H9 (cell line): ENCODE measurements at regions not wholly inside any gene's neighbourhood (a gene's known extent, or its start where the extent isn't known, plus 50 kb on each side); places are given as distances from the start of the nearest gene placed in this dataset.

Experiments
- DNase-seq: peaks from one replicate; pipeline ENCODE4 v3.0.0-alpha.2; 2017
- H2AFZ ChIP-seq: one replicate; pipeline ENCODE4 v1.6.1; 2013; ENCODE audit warnings: mild to moderate bottlenecking, low read length, control low read depth, moderate library complexity
- H2AK5ac ChIP-seq: 2 replicates; pipeline ENCODE4 v1.6.1; 2013; ENCODE audit warnings: low read length, control low read depth, mixed read lengths; ENCODE audit not compliant: insufficient read length
- H2BK120ac ChIP-seq: one replicate; pipeline ENCODE4 v1.6.1; 2013; ENCODE audit warnings: low read depth, mild to moderate bottlenecking, low read length, control low read depth, inconsistent platforms; ENCODE audit not compliant: poor library complexity, severe bottlenecking
- H2BK12ac ChIP-seq: 2 replicates; pipeline ENCODE4 v1.6.1; 2013; ENCODE audit warnings: low read length, control low read depth, mixed read lengths, low read depth; ENCODE audit not compliant: insufficient read length
- H2BK15ac ChIP-seq: 2 replicates; pipeline ENCODE4 v1.6.1; 2013; ENCODE audit warnings: low read depth, low read length, control low read depth
- H2BK20ac ChIP-seq: one replicate; pipeline ENCODE4 v1.6.1; 2013; ENCODE audit warnings: low read depth, mild to moderate bottlenecking, low read length, control low read depth, inconsistent platforms; ENCODE audit not compliant: poor library complexity, severe bottlenecking
- H2BK5ac ChIP-seq: 2 replicates; pipeline ENCODE4 v1.6.1; 2013; ENCODE audit warnings: low read length, control low read depth, mixed read lengths; ENCODE audit not compliant: insufficient read length
- H3K14ac ChIP-seq: 2 replicates; pipeline ENCODE4 v1.6.1; 2013; ENCODE audit warnings: low read length, control low read depth; ENCODE audit not compliant: insufficient read depth
- H3K18ac ChIP-seq: 2 replicates; pipeline ENCODE4 v1.6.1; 2013; ENCODE audit warnings: low read depth, mild to moderate bottlenecking, mixed read lengths, low read length, control low read depth; ENCODE audit not compliant: insufficient read length
- H3K23ac ChIP-seq: 2 replicates; pipeline ENCODE4 v1.6.1; 2013; ENCODE audit warnings: low read length, control low read depth, mixed read lengths, low read depth; ENCODE audit not compliant: insufficient read length
- H3K23me2 ChIP-seq: 2 replicates; pipeline ENCODE4 v1.6.1; 2013; ENCODE audit warnings: low read depth, mild to moderate bottlenecking, mixed read lengths, low read length, control low read depth; ENCODE audit not compliant: insufficient read length, poor library complexity, severe bottlenecking
- H3K27ac ChIP-seq: 2 replicates; pipeline ENCODE4 v1.5.1; 2013; ENCODE audit warnings: low read length, control low read depth, mixed read lengths, low read depth; ENCODE audit not compliant: insufficient read length
- H3K27me3 ChIP-seq: 2 replicates; pipeline ENCODE4 v1.6.1; 2013; ENCODE audit warnings: low read length, control low read depth, inconsistent platforms; ENCODE audit not compliant: insufficient read depth
- H3K4ac ChIP-seq: 2 replicates; pipeline ENCODE4 v1.6.1; 2013; ENCODE audit warnings: low read depth, mild to moderate bottlenecking, control low read depth, inconsistent platforms, low read length, moderate library complexity
- H3K4me1 ChIP-seq: 2 replicates; pipeline ENCODE4 v1.6.1; 2013; ENCODE audit warnings: low read length, control low read depth, inconsistent platforms; ENCODE audit not compliant: insufficient read depth
- H3K4me2 ChIP-seq: 2 replicates; pipeline ENCODE4 v1.6.1; 2013; ENCODE audit warnings: low read length, control low read depth, mixed read lengths; ENCODE audit not compliant: insufficient read length, insufficient read depth
- H3K56ac ChIP-seq: 2 replicates; pipeline ENCODE4 v1.6.1; 2013; ENCODE audit warnings: low read depth, mild to moderate bottlenecking, mixed read lengths, low read length, control low read depth; ENCODE audit not compliant: insufficient read length
- H3K79me1 ChIP-seq: 2 replicates; pipeline ENCODE4 v1.6.1; 2013; ENCODE audit warnings: low read depth, mild to moderate bottlenecking, moderate library complexity, low read length, control low read depth, inconsistent platforms; ENCODE audit not compliant: insufficient read depth, poor library complexity, severe bottlenecking
- H3K79me2 ChIP-seq: 2 replicates; pipeline ENCODE4 v1.6.1; 2013; ENCODE audit warnings: low read length, control low read depth, inconsistent platforms; ENCODE audit not compliant: insufficient read depth
- H3K9ac ChIP-seq: 2 replicates; pipeline ENCODE4 v1.6.1; 2013; ENCODE audit warnings: low read length, control low read depth, mixed read lengths; ENCODE audit not compliant: insufficient read length; ENCODE audit errors: extremely low read depth
- H3K9me3 ChIP-seq: one replicate; pipeline ENCODE4 v1.6.1; 2013; ENCODE audit warnings: low read depth, low read length, inconsistent platforms; ENCODE audit not compliant: control insufficient read depth
- H3T11ph ChIP-seq: one replicate; pipeline ENCODE4 v1.6.1; 2013; ENCODE audit warnings: mild to moderate bottlenecking, low read length, control low read depth, inconsistent platforms
- H4K20me1 ChIP-seq: one replicate; pipeline ENCODE4 v1.6.1; 2013; ENCODE audit not compliant: control insufficient read depth, insufficient read length, insufficient read depth
- H4K5ac ChIP-seq: 2 replicates; pipeline ENCODE4 v1.6.1; 2013; ENCODE audit warnings: low read depth, mild to moderate bottlenecking, mixed read lengths, low read length, control low read depth; ENCODE audit not compliant: insufficient read length
- H4K8ac ChIP-seq: replicated peaks from 2 replicates; pipeline ENCODE4 v1.6.1; 2013; ENCODE audit warnings: low read length, control low read depth, mixed read lengths, low read depth; ENCODE audit not compliant: insufficient read length
- H4K91ac ChIP-seq: 2 replicates; pipeline ENCODE4 v1.6.1; 2013; ENCODE audit warnings: low read depth, mild to moderate bottlenecking, moderate library complexity, mixed read lengths, low read length, control low read depth; ENCODE audit not compliant: insufficient read length
- H3K27ac Mint-ChIP-seq, 3 experiments: 2 replicates in 2 of 3; 3 replicates in 1 of 3; pipeline ENCODE4 v1.8.0; 2020 to 2021; ENCODE audit warnings: mixed read lengths in 3 of 3, mild to moderate bottlenecking in 1 of 3, moderate library complexity in 1 of 3
- H3K27me3 Mint-ChIP-seq: 2 replicates; pipeline ENCODE4 v1.8.0; 2021; ENCODE audit warnings: low read depth, mild to moderate bottlenecking, moderate library complexity, mixed read lengths
- H3K36me3 Mint-ChIP-seq, 3 experiments: 2 replicates in 2 of 3; 3 replicates in 1 of 3; pipeline ENCODE4 v1.8.0; 2020 to 2021; ENCODE audit warnings: low read depth in 3 of 3, mixed read lengths in 3 of 3; ENCODE audit not compliant: insufficient read depth in 1 of 3
- H3K4me1 Mint-ChIP-seq, 2 experiments: 2 replicates each; pipeline ENCODE4 v1.8.0; 2020; ENCODE audit warnings: mixed read lengths in 2 of 2
- H3K4me3 Mint-ChIP-seq, 2 experiments: 2 replicates in 1 of 2; 3 replicates in 1 of 2; pipeline ENCODE4 v1.8.0; 2020 to 2021; ENCODE audit warnings: mild to moderate bottlenecking in 2 of 2, mixed read lengths in 2 of 2, moderate library complexity in 1 of 2
- H3K9me3 Mint-ChIP-seq, 2 experiments: 2 replicates in 1 of 2; 3 replicates in 1 of 2; pipeline ENCODE4 v1.8.0; 2020; ENCODE audit warnings: mild to moderate bottlenecking in 2 of 2, mixed read lengths in 2 of 2, moderate library complexity in 1 of 2
- WGBS: extraction: QIAGEN DNeasy Blood & Tissue Kit; methylation state at CpG from one replicate; pipeline ENCODE4 v1.1.7; 2013; ENCODE audit warnings: missing lambda C conversion rate, low lambda C conversion rate, mixed read lengths; ENCODE audit not compliant: insufficient read length; ENCODE audit errors: extremely low coverage; 5-methylcytosine and 5-hydroxymethylcytosine counted together
- TF ChIP-seq, protein P1 (sequence below): fragments of 200-600 bp; sonication (generic); conservative IDR thresholded peaks from 3 replicates; pipeline ENCODE4 v1.8.0; 2021; ENCODE audit warnings: antibody characterized with exemption, mild to moderate bottlenecking

DNA sequence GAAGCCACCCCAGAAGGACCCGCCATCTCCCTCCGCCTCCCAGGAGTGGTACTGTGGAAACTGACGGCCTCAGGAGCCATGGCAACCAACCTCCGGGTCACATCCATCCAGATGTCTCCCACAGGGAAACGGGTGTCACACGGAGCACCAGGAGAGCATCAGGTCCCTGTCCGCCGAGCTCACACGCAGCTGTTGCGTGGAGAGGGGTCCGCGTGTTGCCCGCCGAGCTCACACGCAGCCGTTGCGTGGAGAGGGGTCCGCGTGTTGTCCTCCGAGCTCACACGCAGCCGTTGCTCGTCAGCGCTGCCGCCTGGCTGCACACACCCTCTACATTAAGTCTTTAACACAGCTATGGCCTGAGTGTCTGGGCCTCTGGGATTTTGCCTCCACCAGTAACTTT lies 311.1 kb upstream of the SHH start:
- Histone ChIP-seq H2BK15ac (no peak overlapping the region), H2BK5ac (no peak overlapping the region), H4K91ac (no peak overlapping the region), H3K23me2 (no peaks in the 10 kb centered on the region), H4K5ac (no peak overlapping the region), H3K9ac (no peak overlapping the region), H3K79me1 (no peaks in the 10 kb centered on the region), H3K56ac (no peak overlapping the region), H3K14ac (no peak overlapping the region), H3K9me3 (no peaks in the 10 kb centered on the region), H2AFZ (no peak overlapping the region), H2BK12ac (no peak overlapping the region), H3K4ac (no peak overlapping the region), H4K8ac (no peak overlapping the region), H3K18ac (no peak overlapping the region), H2AK5ac (no peak overlapping the region), H2BK20ac (no peak overlapping the region), H3K27me3 (no peaks in the 10 kb centered on the region), H3K4me2 (no peak overlapping the region), H2BK120ac (no peak overlapping the region), H3K27ac (no peak overlapping the region), H3T11ph (no peak overlapping the region), H3K79me2 (no peaks in the 10 kb centered on the region), H3K4me1 (no peaks in the 10 kb centered on the region), H3K23ac (no peak overlapping the region), H4K20me1 (no peaks in the 10 kb centered on the region)
- no peak for DNase-seq
- TF ChIP-seq, protein P1, sequence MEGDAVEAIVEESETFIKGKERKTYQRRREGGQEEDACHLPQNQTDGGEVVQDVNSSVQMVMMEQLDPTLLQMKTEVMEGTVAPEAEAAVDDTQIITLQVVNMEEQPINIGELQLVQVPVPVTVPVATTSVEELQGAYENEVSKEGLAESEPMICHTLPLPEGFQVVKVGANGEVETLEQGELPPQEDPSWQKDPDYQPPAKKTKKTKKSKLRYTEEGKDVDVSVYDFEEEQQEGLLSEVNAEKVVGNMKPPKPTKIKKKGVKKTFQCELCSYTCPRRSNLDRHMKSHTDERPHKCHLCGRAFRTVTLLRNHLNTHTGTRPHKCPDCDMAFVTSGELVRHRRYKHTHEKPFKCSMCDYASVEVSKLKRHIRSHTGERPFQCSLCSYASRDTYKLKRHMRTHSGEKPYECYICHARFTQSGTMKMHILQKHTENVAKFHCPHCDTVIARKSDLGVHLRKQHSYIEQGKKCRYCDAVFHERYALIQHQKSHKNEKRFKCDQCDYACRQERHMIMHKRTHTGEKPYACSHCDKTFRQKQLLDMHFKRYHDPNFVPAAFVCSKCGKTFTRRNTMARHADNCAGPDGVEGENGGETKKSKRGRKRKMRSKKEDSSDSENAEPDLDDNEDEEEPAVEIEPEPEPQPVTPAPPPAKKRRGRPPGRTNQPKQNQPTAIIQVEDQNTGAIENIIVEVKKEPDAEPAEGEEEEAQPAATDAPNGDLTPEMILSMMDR = no peak
- no peaks in the 10 kb centered on the region for H3K36me3 Mint-ChIP-seq
- no peak overlapping the region for H3K4me3 Mint-ChIP-seq
- no peak overlapping the region for H3K27ac Mint-ChIP-seq
- H3K4me1 Mint-ChIP-seq = 0 out of 4 replicates have a peak, but pooled peaks cover 0 to 2% of the 10 kb centered on the region in 2 experiments
- WGBS = no CpG with 5 or more reads among the region's 25 CpGs
- peaks cover 7% of the 10 kb centered on the region for H3K27me3 Mint-ChIP-seq
- no peaks in the 10 kb centered on the region; a peak in 2 of 5 replicates for H3K9me3 Mint-ChIP-seq
